ENCODE measurements at regions not wholly inside any gene's neighbourhood (a gene's known extent, or its start where the extent isn't known, plus 50 kb on each side); places are given as distances from the start of the nearest gene placed in this dataset.

GRCh38 chr6:22788038-22788437 lies 218.7 kb downstream of the HDGFL1 start:
- Mint-ChIP-seq H3K4me3 (no peak overlapping the region), H3K4me1 (no peaks in the 10 kb centered on the region), H3K27me3 (no peaks in the 10 kb centered on the region), H3K27ac (no peak overlapping the region), H3K9me3 (peaks cover 0 to 7% (median 6%) of the 10 kb centered on the region in 3 donors), H3K36me3 (no peaks in the 10 kb centered on the region)

GRCh38 chr6:22789315-22789714 lies 219.9 kb downstream of the HDGFL1 start:
- Mint-ChIP-seq H3K4me3 (no peak overlapping the region), H3K4me1 (no peaks in the 10 kb centered on the region), H3K9me3 (peaks cover 2 to 10% (median 6%) of the 10 kb centered on the region in 3 donors), H3K36me3 (no peaks in the 10 kb centered on the region), H3K27me3 (no peaks in the 10 kb centered on the region), H3K27ac (no peak overlapping the region)

- Mint-ChIP-seq H3K9me3 (peaks cover 7 to 26% (median 9%) of the 10 kb centered on the region in 3 donors), H3K4me1 (no peaks in the 10 kb centered on the region), H3K27me3 (no peaks in the 10 kb centered on the region), H3K36me3 (no peaks in the 10 kb centered on the region), H3K27ac (no peak overlapping the region), H3K4me3 (no peak overlapping the region)
Measured at GRCh38 chr6:22794844-22795243, 225.5 kb downstream of the HDGFL1 start.

- Mint-ChIP-seq H3K4me1 (no peaks in the 10 kb centered on the region), H3K27me3 (no peaks in the 10 kb centered on the region), H3K9me3 (peaks cover 5 to 14% (median 6%) of the 10 kb centered on the region in 3 donors), H3K36me3 (no peaks in the 10 kb centered on the region), H3K27ac (no peak overlapping the region), H3K4me3 (no peak overlapping the region)
Measured at GRCh38 chr6:22800451-22800850, 231.1 kb downstream of the HDGFL1 start.

- no peaks in the 10 kb centered on the region for H3K4me1 Mint-ChIP-seq
- H3K9me3 Mint-ChIP-seq: peaks cover 0 to 10% (median 6%) of the 10 kb centered on the region in 3 donors
- no peak overlapping the region for H3K27ac Mint-ChIP-seq
- H3K4me3 Mint-ChIP-seq: no peak overlapping the region
- no peaks in the 10 kb centered on the region for H3K27me3 Mint-ChIP-seq
- H3K36me3 Mint-ChIP-seq: no peaks in the 10 kb centered on the region
Measured at GRCh38 chr6:22801831-22802230, 232.5 kb downstream of the HDGFL1 start.

GRCh38 chr6:22804620-22805261 lies 235.4 kb downstream of the HDGFL1 start:
- Mint-ChIP-seq H3K9me3 (peaks cover 0 to 11% (median 4%) of the 10 kb centered on the region in 3 donors), H3K36me3 (no peaks in the 10 kb centered on the region), H3K4me1 (no peaks in the 10 kb centered on the region), H3K4me3 (no peak overlapping the region), H3K27me3 (no peaks in the 10 kb centered on the region), H3K27ac (no peak overlapping the region)

GRCh38 chr6:22807261-22807660 lies 237.9 kb downstream of the HDGFL1 start:
- H3K27ac Mint-ChIP-seq: no peak overlapping the region
- no peak overlapping the region for H3K4me3 Mint-ChIP-seq
- no peaks in the 10 kb centered on the region for H3K27me3 Mint-ChIP-seq
- no peaks in the 10 kb centered on the region for H3K4me1 Mint-ChIP-seq
- no peaks in the 10 kb centered on the region for H3K36me3 Mint-ChIP-seq
- peaks cover 4 to 17% (median 6%) of the 10 kb centered on the region in 3 donors for H3K9me3 Mint-ChIP-seq

GRCh38 chr6:22807818-22808217 lies 238.5 kb downstream of the HDGFL1 start:
- Mint-ChIP-seq H3K4me3 (no peak overlapping the region), H3K27me3 (no peaks in the 10 kb centered on the region), H3K4me1 (no peaks in the 10 kb centered on the region), H3K36me3 (no peaks in the 10 kb centered on the region), H3K9me3 (peaks cover 6 to 17% (median 7%) of the 10 kb centered on the region in 3 donors), H3K27ac (no peak overlapping the region)

GRCh38 chr6:22808466-22808865 lies 239.1 kb downstream of the HDGFL1 start:
- Mint-ChIP-seq H3K4me1 (no peaks in the 10 kb centered on the region), H3K27me3 (no peaks in the 10 kb centered on the region), H3K36me3 (no peaks in the 10 kb centered on the region), H3K27ac (no peak overlapping the region), H3K9me3 (peaks cover 6 to 17% (median 7%) of the 10 kb centered on the region in 3 donors), H3K4me3 (no peak overlapping the region)

- Mint-ChIP-seq H3K27me3 (no peaks in the 10 kb centered on the region), H3K4me1 (no peaks in the 10 kb centered on the region), H3K36me3 (peaks cover 2% of the 10 kb centered on the region), H3K9me3 (peaks cover 6 to 18% (median 7%) of the 10 kb centered on the region in 3 donors), H3K4me3 (no peak overlapping the region), H3K27ac (no peak overlapping the region)
Measured at GRCh38 chr6:22809370-22809769, 240.0 kb downstream of the HDGFL1 start.

GRCh38 chr6:22819209-22819608 lies 249.8 kb downstream of the HDGFL1 start:
- Mint-ChIP-seq H3K27me3 (no peaks in the 10 kb centered on the region), H3K27ac (no peak overlapping the region), H3K4me3 (no peak overlapping the region), H3K36me3 (peaks cover 2% of the 10 kb centered on the region), H3K9me3 (peaks cover 2 to 4% (median 3%) of the 10 kb centered on the region in 3 donors), H3K4me1 (no peaks in the 10 kb centered on the region)

GRCh38 chr6:22821664-22822320 lies 252.4 kb downstream of the HDGFL1 start:
- H3K27me3 Mint-ChIP-seq: no peaks in the 10 kb centered on the region
- no peaks in the 10 kb centered on the region for H3K4me1 Mint-ChIP-seq
- H3K36me3 Mint-ChIP-seq: peaks cover 2% of the 10 kb centered on the region
- H3K9me3 Mint-ChIP-seq: peaks cover 0 to 2% (median 1%) of the 10 kb centered on the region in 3 donors
- no peak overlapping the region for H3K27ac Mint-ChIP-seq
- H3K4me3 Mint-ChIP-seq: no peak overlapping the region

GRCh38 chr6:22825210-22825609 lies 255.8 kb downstream of the HDGFL1 start:
- Mint-ChIP-seq H3K9me3 (peaks cover 0 to 1% (median 0%) of the 10 kb centered on the region in 3 donors), H3K36me3 (peaks cover 2% of the 10 kb centered on the region), H3K27ac (no peak overlapping the region), H3K4me3 (no peak overlapping the region), H3K4me1 (no peaks in the 10 kb centered on the region), H3K27me3 (no peaks in the 10 kb centered on the region)

GRCh38 chr6:22826961-22827360 lies 257.6 kb downstream of the HDGFL1 start:
- peaks cover 0 to 4% (median under 1%) of the 10 kb centered on the region in 3 donors for H3K9me3 Mint-ChIP-seq
- peaks cover 2% of the 10 kb centered on the region for H3K36me3 Mint-ChIP-seq
- no peaks in the 10 kb centered on the region for H3K4me1 Mint-ChIP-seq
- H3K27ac Mint-ChIP-seq: no peak overlapping the region
- H3K27me3 Mint-ChIP-seq: no peaks in the 10 kb centered on the region
- H3K4me3 Mint-ChIP-seq: no peak overlapping the region

GRCh38 chr6:22827760-22828159 lies 258.4 kb downstream of the HDGFL1 start:
- no peak overlapping the region for H3K4me3 Mint-ChIP-seq
- no peaks in the 10 kb centered on the region for H3K27me3 Mint-ChIP-seq
- H3K36me3 Mint-ChIP-seq: no peaks in the 10 kb centered on the region
- no peaks in the 10 kb centered on the region for H3K4me1 Mint-ChIP-seq
- no peak overlapping the region for H3K27ac Mint-ChIP-seq
- H3K9me3 Mint-ChIP-seq: peaks cover 0 to 3% (median 2%) of the 10 kb centered on the region in 3 donors
